Chondrocyte (in vitro differentiated cells): ENCODE measurements at regions not wholly inside any gene's neighbourhood (a gene's known extent, or its start where the extent isn't known, plus 50 kb on each side); places are given as distances from the start of the nearest gene placed in this dataset.

Experiments
- DNase-seq: peaks from one replicate; pipeline ENCODE4 v3.0.0; 2021; ENCODE audit warnings: mixed read lengths, low spot score
- H3K27ac Mint-ChIP-seq: one replicate; pipeline ENCODE4 v1.8.0; 2021; ENCODE audit warnings: mild to moderate bottlenecking, moderate library complexity, mixed read lengths; ENCODE audit not compliant: unreplicated experiment
- H3K27me3 Mint-ChIP-seq: 2 replicates; pipeline ENCODE4 v1.8.0; 2021; ENCODE audit warnings: low read depth, mixed read lengths
- H3K36me3 Mint-ChIP-seq: 2 replicates; pipeline ENCODE4 v1.8.0; 2021; ENCODE audit warnings: low read depth, mixed read lengths
- H3K4me1 Mint-ChIP-seq: 2 replicates; pipeline ENCODE4 v1.8.0; 2021; ENCODE audit warnings: low read depth, mild to moderate bottlenecking, mixed read lengths
- H3K4me3 Mint-ChIP-seq: one replicate; pipeline ENCODE4 v1.8.0; 2021; ENCODE audit warnings: mild to moderate bottlenecking, moderate library complexity, mixed read lengths; ENCODE audit not compliant: unreplicated experiment
- H3K9me3 Mint-ChIP-seq: 2 replicates; pipeline ENCODE4 v1.8.0; 2021; ENCODE audit warnings: low read depth, mixed read lengths
- CTCF ChIP-seq: fragments of 200-600 bp; sonication (generic); IDR thresholded peaks from 2 replicates; pipeline ENCODE4 v1.5.0; 2021; ENCODE audit warnings: antibody characterized with exemption, mild to moderate bottlenecking, moderate library complexity

GRCh38 chr11:10625281-10625981, 57.0 kb upstream of the LYVE1 start:
- no peak for DNase-seq
- H3K27me3 Mint-ChIP-seq, result no peaks in the 10 kb centered on the region
- no peaks in the 10 kb centered on the region for H3K9me3 Mint-ChIP-seq
- H3K4me3 Mint-ChIP-seq, result no peak overlapping the region
- TF ChIP-seq CTCF, result no peak
- peaks cover 22% of the 10 kb centered on the region for H3K36me3 Mint-ChIP-seq
- H3K27ac Mint-ChIP-seq, result no peak overlapping the region
- no peaks in the 10 kb centered on the region for H3K4me1 Mint-ChIP-seq

GRCh38 chr11:10623797-10624761, 55.6 kb upstream of the LYVE1 start:
- H3K4me1 Mint-ChIP-seq, result no peaks in the 10 kb centered on the region
- peak; percentile 76 for TF ChIP-seq CTCF
- H3K27ac Mint-ChIP-seq, result peak overlapping the region; percentile 22
- no peaks in the 10 kb centered on the region for H3K9me3 Mint-ChIP-seq
- H3K27me3 Mint-ChIP-seq, result no peaks in the 10 kb centered on the region
- DNase-seq, result no peak
- H3K36me3 Mint-ChIP-seq, result peaks cover 16% of the 10 kb centered on the region
- no peak overlapping the region for H3K4me3 Mint-ChIP-seq

GRCh38 chr11:10622957-10623791, 54.7 kb upstream of the LYVE1 start:
- TF ChIP-seq CTCF, result no peak
- no peaks in the 10 kb centered on the region for H3K9me3 Mint-ChIP-seq
- DNase-seq, result no peak
- H3K27me3 Mint-ChIP-seq, result no peaks in the 10 kb centered on the region
- H3K36me3 Mint-ChIP-seq, result peaks cover 17% of the 10 kb centered on the region
- H3K4me3 Mint-ChIP-seq, result no peak overlapping the region
- no peak overlapping the region for H3K27ac Mint-ChIP-seq
- H3K4me1 Mint-ChIP-seq, result peaks cover 8% of the 10 kb centered on the region

GRCh38 chr11:10622108-10622507, 53.6 kb upstream of the LYVE1 start:
- no peak for TF ChIP-seq CTCF
- no peak for DNase-seq
- H3K27me3 Mint-ChIP-seq, result no peaks in the 10 kb centered on the region
- no peak overlapping the region for H3K4me3 Mint-ChIP-seq
- H3K36me3 Mint-ChIP-seq, result peaks cover 17% of the 10 kb centered on the region
- H3K4me1 Mint-ChIP-seq, result peaks cover 9% of the 10 kb centered on the region
- H3K9me3 Mint-ChIP-seq, result no peaks in the 10 kb centered on the region
- H3K27ac Mint-ChIP-seq, result no peak overlapping the region
